ENCODE measurements at regions not wholly inside any gene's neighbourhood (a gene's known extent, or its start where the extent isn't known, plus 50 kb on each side); places are given as distances from the start of the nearest gene placed in this dataset.

DNA sequence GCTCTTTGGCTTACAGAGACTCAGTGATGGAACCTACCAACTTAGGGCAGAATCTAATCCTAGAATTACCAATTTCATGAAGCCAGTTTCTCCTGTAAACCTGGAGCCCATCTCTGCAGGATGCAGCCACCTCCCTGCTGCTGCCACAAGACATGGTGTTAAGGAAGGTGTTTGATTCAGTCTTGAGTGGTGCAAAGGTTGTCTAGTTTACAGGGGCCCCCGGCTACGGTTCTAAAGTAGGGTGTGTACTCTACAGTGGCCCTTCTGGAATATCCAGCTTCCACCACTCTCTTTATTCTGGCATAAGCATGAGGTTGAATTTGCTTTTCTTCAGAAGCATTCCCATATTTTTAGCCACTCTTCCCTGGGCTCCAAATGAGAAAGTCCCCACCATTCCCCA lies 154.1 kb upstream of the GRIP1 start:
- no peaks in the 10 kb centered on the region for H3K36me3 Mint-ChIP-seq (ENCODE audit: insufficient read depth in 1 of 3, low read depth in 3 of 3)
- no peaks in the 10 kb centered on the region for H3K9me3 ChIP-seq (ENCODE audit: control insufficient read depth, low read depth, low read length)
- no peak overlapping the region for H3K56ac ChIP-seq (ENCODE audit: insufficient read length, low read depth, low read length)
- no peak overlapping the region for H3K4me2 ChIP-seq (ENCODE audit: insufficient read depth, insufficient read length, low read length)
- no peak overlapping the region for H3K4me3 Mint-ChIP-seq
- no peaks in the 10 kb centered on the region for H3K27me3 Mint-ChIP-seq (ENCODE audit: low read depth)
- H3K18ac ChIP-seq (ENCODE audit: insufficient read length, low read depth, low read length) = no peak overlapping the region
- no peak overlapping the region for H2BK12ac ChIP-seq (ENCODE audit: insufficient read length, low read depth, low read length)
- DNase-seq = no peak
- TF ChIP-seq, protein P1, sequence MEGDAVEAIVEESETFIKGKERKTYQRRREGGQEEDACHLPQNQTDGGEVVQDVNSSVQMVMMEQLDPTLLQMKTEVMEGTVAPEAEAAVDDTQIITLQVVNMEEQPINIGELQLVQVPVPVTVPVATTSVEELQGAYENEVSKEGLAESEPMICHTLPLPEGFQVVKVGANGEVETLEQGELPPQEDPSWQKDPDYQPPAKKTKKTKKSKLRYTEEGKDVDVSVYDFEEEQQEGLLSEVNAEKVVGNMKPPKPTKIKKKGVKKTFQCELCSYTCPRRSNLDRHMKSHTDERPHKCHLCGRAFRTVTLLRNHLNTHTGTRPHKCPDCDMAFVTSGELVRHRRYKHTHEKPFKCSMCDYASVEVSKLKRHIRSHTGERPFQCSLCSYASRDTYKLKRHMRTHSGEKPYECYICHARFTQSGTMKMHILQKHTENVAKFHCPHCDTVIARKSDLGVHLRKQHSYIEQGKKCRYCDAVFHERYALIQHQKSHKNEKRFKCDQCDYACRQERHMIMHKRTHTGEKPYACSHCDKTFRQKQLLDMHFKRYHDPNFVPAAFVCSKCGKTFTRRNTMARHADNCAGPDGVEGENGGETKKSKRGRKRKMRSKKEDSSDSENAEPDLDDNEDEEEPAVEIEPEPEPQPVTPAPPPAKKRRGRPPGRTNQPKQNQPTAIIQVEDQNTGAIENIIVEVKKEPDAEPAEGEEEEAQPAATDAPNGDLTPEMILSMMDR (conservative IDR thresholded peaks at IDR 0.05) = no peak
- no peaks in the 10 kb centered on the region for H3K23me2 ChIP-seq (ENCODE audit: insufficient read length, low read depth, low read length, poor library complexity, severe bottlenecking)
- no peak overlapping the region for H3K27ac ChIP-seq (ENCODE audit: insufficient read length, low read depth, low read length)
- no peaks in the 10 kb centered on the region; the same call in 1 of the 2 replicates for H3K79me2 ChIP-seq (ENCODE audit: insufficient read depth, low read length)
- H4K8ac ChIP-seq (replicated peaks; ENCODE audit: insufficient read length, low read depth, low read length) = no peak overlapping the region
- H3K4ac ChIP-seq (ENCODE audit: low read depth, low read length) = no peak overlapping the region
- H3K27ac Mint-ChIP-seq = no peak overlapping the region
- H2BK20ac ChIP-seq (ENCODE audit: low read depth, low read length, poor library complexity, severe bottlenecking) = no peak overlapping the region
- no peaks in the 10 kb centered on the region for H3K79me1 ChIP-seq (ENCODE audit: insufficient read depth, low read depth, low read length, poor library complexity, severe bottlenecking)
- H2BK15ac ChIP-seq (ENCODE audit: low read depth, low read length) = no peak overlapping the region
- no peaks in the 10 kb centered on the region for H4K20me1 ChIP-seq (ENCODE audit: control insufficient read depth, insufficient read depth, insufficient read length)
- H3T11ph ChIP-seq (ENCODE audit: low read length) = no peak overlapping the region
- H3K4me1 ChIP-seq (ENCODE audit: insufficient read depth, low read length) = no peaks in the 10 kb centered on the region
- H2BK120ac ChIP-seq (ENCODE audit: low read depth, low read length, poor library complexity, severe bottlenecking) = no peak overlapping the region
- no peak overlapping the region for H3K14ac ChIP-seq (ENCODE audit: insufficient read depth, low read length)
- no peak overlapping the region for H2BK5ac ChIP-seq (ENCODE audit: insufficient read length, low read length)
- no peaks in the 10 kb centered on the region for H3K9me3 Mint-ChIP-seq
- H3K27me3 ChIP-seq (ENCODE audit: insufficient read depth, low read length) = no peaks in the 10 kb centered on the region
- H2AK5ac ChIP-seq (ENCODE audit: insufficient read length, low read length) = no peak overlapping the region
- H4K5ac ChIP-seq (ENCODE audit: insufficient read length, low read depth, low read length) = no peak overlapping the region
- WGBS (ENCODE audit: extremely low coverage, insufficient read length, low lambda C conversion rate) = no CpG with 5 or more reads among the region's 2 CpGs
- H3K4me1 Mint-ChIP-seq = no peaks in the 10 kb centered on the region
- H2AFZ ChIP-seq (ENCODE audit: low read length) = no peak overlapping the region
- H3K9ac ChIP-seq (ENCODE audit: extremely low read depth, insufficient read length, low read length) = no peak overlapping the region
- H3K23ac ChIP-seq (ENCODE audit: insufficient read length, low read depth, low read length) = no peak overlapping the region
- no peak overlapping the region for H4K91ac ChIP-seq (ENCODE audit: insufficient read length, low read depth, low read length)
